ENCODE measurements at regions not wholly inside any gene's neighbourhood (a gene's known extent, or its start where the extent isn't known, plus 50 kb on each side); places are given as distances from the start of the nearest gene placed in this dataset.

DNA sequence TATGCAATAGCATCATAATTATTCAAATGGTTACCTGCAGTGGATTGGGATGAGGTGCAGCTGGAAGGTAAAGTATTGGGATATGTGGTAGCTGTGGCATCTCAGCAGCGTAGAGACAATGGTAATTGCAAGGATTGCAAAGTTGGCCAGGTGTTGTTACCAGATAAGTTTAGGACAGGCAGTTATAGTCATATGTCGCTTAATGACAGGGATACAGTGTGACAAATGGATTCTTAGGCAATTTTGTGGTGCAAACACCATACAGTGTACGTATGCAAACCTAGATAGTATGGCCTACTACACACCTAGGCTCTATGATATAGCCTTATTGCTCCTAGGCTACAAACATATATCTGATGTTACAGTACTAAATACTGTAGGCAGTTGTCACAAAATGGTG lies 163.5 kb upstream of the LYZL2 start:
- DNase-seq: no peak

GRCh38 chr10:30792025-30792424 lies 162.5 kb upstream of the LYZL2 start:
- DNase-seq: no peak

DNA sequence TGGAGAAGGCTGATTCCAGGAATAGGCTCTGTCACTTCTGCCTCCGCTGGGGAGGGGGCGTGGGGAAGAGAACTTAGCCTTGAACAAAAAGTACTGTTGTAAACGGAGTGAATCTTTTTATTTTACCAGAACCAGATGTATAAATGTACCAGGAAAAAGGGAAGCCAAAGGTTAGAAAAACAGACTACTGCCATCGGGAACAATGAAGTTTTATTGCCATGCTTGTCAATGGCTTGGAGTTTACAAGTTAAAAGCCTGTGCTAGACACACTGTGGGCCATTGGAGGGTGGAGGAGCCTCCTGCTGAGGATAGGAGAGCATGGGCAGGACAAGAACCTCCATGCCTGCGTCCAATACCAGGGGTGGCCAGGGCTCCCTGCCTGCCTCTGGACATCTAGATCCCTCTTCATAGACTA lies 161.7 kb upstream of the LYZL2 start:
- DNase-seq: no peak

DNA sequence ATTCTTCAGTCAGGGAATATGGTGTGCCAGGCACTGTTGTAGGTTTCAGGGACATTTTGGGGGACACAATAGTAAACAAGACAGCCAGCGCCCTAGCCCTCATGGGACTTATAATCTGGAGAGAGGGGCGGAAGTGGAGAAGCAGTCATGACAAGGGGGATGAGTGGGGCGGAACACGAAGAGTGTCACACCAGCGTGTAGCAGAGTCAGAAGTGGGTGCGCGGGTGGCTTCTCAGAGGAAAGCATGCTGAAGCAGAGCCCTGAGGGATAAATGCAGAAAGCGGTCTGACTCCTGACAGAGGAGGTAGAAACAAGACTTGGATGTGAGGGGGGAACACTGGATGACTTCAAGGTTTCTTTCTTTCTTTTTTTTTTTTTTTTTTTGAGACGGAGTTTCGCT lies 160.3 kb upstream of the LYZL2 start:
- DNase-seq: no peak

DNA sequence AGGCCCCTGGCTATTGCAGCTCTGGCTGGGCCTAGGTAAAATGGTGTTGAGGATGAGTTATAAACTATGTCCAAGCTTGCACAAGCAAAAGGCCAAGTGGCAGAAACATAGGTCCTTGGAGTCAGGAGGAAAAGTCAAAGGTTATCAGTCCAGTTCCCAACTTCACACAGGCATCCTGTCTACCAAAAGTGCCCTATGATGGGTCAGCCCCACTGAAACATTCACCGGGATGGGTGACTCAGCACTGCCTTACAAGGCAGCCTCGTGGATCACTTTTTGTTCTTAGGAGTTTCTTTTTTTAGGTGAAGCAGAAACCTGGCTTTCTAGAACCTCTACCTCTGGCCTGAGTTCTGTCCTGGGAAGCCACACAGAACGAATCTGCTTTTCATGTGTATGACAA lies 158.8 kb upstream of the LYZL2 start:
- no peak for DNase-seq

- DNase-seq: no peak
Measured at GRCh38 chr10:30786906-30787305, 157.4 kb upstream of the LYZL2 start.

GRCh38 chr10:30786131-30786530 lies 156.6 kb upstream of the LYZL2 start:
- no peak for DNase-seq

GRCh38 chr10:30784897-30785605 lies 155.5 kb upstream of the LYZL2 start:
- DNase-seq: peak; percentile 80

GRCh38 chr10:30784524-30784896 lies 155.0 kb upstream of the LYZL2 start:
- no peak for DNase-seq

- DNase-seq: peak; percentile 91
Measured at GRCh38 chr10:30783939-30784501, 154.5 kb upstream of the LYZL2 start.

- no peak for DNase-seq
Measured at GRCh38 chr10:30782537-30783461, 153.2 kb upstream of the LYZL2 start.

DNA sequence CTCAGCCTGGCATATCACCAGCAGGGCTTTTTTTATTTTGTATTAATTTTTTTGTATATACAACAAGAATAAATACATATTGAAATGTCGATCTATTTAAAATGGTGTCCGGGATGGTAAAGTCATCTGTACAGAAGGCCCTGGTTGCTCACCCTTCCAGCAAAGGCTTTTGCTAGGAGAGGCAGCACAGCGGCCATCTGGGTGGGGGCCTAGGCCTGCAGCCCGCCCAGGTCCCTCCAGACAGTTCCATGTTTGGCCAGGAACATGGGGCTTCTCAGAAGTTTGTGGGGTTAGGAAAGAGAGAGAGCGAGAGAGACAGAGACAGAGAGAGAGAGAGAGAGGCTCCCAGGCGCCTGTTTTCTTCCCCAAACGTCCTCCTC lies 152.6 kb upstream of the LYZL2 start:
- no peak for DNase-seq

- DNase-seq: no peak
Measured at GRCh38 chr10:30781670-30782121, 152.1 kb upstream of the LYZL2 start.

DNA sequence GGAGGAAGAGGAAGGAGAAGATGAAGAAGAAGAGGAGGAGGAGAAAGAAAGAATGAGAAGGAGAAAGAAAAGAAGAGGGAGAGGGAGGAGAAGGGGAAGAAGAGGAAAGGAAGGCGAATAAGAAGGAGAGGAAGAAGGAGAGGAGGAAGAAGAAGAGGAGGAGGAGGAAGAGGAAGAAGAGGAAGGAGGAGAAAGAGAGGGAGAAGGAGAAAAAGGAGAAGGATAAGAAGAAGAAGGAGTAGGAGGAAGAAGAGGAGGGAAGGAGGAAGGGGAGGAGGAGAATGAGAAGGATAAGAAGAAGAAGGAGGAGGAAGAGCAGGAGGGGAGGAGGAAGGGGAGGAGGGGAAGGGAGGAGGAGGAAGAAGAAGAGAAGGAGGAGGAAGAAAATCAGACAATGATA lies 149.2 kb upstream of the LYZL2 start:
- DNase-seq: no peak

DNA sequence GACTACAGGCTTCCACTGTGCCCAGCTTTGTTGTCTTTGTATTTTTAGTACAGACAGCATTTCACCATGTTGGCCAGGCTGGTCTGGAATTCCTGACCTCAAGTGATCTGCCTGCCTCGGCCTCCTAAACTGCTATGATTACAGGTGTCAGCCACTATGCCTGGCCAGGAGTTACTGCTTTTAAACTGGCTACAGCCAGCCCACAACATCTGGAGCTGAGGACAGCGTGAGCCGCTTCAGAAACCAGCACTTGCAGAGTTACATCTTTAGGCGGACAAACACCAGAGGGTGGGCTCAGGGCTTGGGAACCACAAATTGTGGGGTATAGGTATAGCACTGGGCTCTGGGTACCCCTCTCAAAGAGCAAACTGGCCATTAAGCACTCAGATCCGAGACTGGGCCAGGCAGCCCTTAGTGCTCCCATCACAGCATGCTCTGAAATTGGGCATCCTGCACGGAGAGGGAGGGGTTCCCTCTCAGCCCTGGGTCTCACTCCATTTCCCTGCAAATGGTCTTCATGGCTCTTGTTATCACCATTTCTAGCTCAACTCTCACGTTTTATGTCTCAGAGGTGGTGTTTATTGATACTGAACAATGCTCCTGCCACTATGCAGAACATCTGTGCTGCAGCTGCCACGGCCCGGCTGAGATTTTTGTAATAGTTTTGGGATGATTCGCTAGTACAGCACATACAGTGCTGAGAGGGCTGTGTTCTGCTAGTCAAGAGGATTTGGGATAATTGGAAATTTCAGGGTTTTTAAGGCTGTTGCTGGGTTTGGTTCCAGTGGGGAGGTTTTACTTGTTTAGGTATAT lies 146.4 kb upstream of the LYZL2 start:
- no peak for DNase-seq

DNA sequence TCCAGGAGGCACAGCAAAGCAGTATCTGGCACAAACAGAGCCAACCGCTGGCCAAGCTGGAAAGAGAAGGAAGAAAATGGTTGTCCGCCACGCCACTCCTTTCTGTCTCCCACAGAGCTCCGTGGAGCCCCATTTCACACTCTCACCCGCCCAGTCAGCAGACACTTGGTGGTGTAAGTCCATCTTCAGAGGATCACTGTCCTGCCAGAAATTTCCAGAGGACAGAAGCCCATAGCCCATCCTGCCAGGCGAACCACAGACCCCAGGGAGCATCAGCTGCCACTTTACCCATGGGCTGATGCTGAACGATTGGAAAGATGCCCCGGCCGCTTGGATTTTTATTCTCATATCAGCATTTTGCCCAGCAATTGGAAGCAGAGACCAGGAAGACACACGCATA lies 144.7 kb upstream of the LYZL2 start:
- no peak for DNase-seq

- DNase-seq: no peak
Measured at GRCh38 chr10:30773501-30773900, 143.9 kb upstream of the LYZL2 start.

DNA sequence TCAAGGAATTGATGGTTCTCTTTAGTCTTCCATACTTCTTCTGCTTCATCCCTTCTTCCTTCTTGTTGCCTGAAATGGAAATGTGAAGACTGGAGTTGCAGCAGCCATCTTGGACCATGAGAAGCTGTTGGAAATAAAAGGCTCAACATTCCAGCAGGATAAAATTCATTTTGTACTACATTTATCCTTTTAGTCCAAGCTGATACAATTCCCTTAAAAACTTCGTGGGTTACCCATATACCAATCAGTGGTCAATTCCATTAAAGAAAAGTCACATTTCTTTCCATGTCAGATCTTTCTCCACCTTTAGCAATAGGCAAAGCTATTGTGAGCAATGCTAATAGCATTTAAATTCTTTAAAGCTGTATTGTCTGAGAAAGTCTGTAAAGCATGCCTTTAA lies 141.3 kb upstream of the LYZL2 start:
- DNase-seq: no peak

GRCh38 chr10:30770229-30770628 lies 140.7 kb upstream of the LYZL2 start:
- no peak for DNase-seq

GRCh38 chr10:30769361-30769760 lies 139.8 kb upstream of the LYZL2 start:
- DNase-seq: no peak

- DNase-seq: no peak
Measured at GRCh38 chr10:30765616-30766015, 136.1 kb upstream of the LYZL2 start.

DNA sequence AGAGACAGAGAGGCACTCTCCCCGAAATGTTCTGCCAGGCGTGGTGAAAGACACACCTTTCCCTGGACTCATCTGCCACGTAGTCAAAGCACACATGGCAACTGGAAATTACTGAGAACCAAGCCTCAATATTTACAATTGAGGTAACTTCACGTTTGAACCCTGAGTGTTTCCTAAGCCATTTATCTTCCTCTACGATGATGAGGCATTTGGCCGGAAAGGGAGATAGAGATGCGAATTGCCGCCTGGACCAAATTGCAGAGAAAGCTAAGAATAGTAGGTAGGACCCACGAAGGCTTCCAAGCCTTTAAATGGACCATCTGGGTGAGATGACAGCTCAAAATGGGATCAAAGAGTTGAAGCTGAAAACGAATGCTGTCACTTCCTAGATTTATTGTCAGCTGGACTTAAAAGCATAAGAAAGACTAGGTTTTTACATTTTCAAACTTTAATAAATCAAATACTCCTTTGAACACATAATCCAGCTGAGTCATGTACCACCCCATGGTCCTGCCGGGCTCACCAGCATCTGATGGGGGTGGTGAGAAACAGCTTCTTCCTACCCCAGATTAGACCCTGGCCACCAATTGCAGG lies 135.6 kb upstream of the LYZL2 start:
- no peak for DNase-seq

- DNase-seq: no peak
Measured at GRCh38 chr10:30763918-30764317, 134.4 kb upstream of the LYZL2 start.
